Activated CD4-positive, alpha-beta T cell treated with anti-CD3 and anti-CD28 coated beads, Interleukin-2, amount 50 U/mL, for 1 hour (primary cell): ENCODE measurements at regions not wholly inside any gene's neighbourhood (a gene's known extent, or its start where the extent isn't known, plus 50 kb on each side); places are given as distances from the start of the nearest gene placed in this dataset.
"Not testable (repeated sequence)": the region's sequence is repeated elsewhere in the genome, so short reads cannot be mapped to it uniquely, and the experiment has no call there.

Source experiments
- DNase-seq: peaks from one replicate; pipeline ENCODE4 v3.0.0-alpha.2; 2020

DNA sequence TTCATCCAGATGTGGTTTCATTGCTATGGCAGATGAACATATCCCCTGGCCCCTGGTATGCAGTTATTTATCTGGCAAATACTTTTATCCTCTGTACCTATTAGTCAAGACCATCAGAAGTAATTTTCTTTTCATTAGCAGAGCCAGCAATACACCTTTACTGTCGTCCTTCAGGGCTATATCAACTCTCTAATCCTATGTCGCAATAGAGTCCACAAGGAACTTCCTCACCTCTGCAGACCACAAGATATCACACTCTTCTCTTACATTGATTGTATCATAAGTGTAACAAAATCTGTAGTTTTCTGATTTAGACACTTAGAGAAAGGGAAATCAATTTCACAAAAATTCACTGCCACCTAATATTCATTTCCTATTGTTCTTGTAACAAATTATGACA lies 252.9 kb upstream of the DCC start:
- DNase-seq = no peak

- no peak for DNase-seq
Observed at GRCh38 chr18:52090005-52090404, 250.0 kb upstream of the DCC start.

GRCh38 chr18:52093171-52093570 lies 246.8 kb upstream of the DCC start:
- DNase-seq = no peak

DNA sequence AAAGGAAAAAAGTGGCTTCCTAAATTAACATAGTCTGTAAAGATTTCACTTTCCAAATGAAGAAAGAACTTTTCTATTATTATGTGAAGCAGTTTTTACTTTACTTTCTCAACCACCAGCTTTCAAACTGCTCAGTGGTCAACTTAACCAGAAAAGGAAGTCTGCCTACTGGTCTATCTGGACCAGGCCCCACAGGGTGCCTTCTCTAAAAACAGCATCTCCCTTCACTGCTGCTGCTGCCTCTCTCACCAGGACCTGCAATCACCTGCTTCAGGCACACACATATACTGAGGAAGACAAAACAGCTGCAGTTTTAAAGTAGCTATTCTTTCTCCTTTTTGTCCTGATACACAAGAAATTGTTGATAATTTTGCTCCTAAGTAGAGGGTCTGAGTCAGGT lies 221.3 kb upstream of the DCC start:
- DNase-seq = no peak

- no peak for DNase-seq
Observed at GRCh38 chr18:52130624-52131301, 209.2 kb upstream of the DCC start.

- DNase-seq = no peak
Observed at GRCh38 chr18:52131845-52132244, 208.2 kb upstream of the DCC start.

DNA sequence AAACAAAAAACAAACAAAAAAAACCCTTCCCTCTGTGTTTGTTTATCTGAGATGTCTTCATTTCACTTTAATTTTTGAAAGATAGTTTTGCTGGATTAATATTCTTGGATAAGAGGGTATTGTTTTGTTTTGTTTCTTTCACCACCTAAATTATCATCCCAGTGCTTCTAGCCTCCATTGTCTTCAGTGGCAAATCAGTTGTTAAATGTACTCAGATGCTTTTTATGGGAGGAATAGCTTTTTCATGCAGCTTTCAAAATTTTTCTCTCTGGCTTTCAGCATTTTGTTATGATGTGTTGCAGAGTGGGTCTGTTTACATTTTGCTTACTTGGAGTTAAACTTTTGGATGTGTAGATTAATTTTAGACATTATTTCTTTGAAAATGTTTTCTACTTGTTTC lies 203.5 kb upstream of the DCC start:
- DNase-seq = no peak

GRCh38 chr18:52140986-52141385 lies 199.0 kb upstream of the DCC start:
- DNase-seq = no peak

DNA sequence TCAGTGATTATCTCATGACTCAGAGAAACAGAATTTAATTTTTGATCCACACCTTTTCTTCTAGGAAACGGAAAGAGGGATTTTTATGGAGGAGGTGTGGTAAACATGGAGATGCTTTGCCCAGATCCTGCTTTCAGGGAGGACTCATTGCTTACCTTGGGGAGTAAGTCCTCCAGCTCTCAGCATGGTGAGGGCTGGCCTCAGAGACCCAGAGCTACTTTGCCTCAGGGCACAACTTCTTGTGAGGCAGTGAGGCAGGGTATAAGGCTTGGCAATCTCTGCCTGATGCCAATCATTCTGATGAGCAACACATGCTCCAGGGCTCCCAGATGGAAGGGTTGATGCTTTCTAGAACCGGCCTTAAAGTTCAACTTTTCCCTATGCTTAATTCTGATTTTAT lies 189.9 kb upstream of the DCC start:
- no peak for DNase-seq

GRCh38 chr18:52152036-52152435 lies 188.0 kb upstream of the DCC start:
- no peak for DNase-seq

DNA sequence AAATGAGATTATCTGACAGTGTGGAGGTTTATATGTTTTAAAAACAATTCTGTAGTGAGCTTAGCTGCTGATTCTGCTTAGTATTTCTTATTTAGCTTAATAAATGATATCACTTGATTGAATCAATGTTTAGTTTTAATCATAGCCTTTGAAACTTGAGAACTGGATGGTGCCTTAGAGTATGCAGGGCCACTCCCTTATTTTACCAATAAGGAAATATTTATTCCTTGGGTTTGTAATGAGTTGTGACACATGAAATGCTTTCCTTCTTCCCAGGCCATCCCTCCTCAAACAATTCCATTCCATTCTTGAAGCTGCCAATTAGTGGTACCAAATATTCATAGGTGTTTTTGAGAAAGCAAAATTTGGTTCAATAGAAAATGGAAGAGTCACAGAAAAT lies 183.8 kb upstream of the DCC start:
- DNase-seq = no peak

DNA sequence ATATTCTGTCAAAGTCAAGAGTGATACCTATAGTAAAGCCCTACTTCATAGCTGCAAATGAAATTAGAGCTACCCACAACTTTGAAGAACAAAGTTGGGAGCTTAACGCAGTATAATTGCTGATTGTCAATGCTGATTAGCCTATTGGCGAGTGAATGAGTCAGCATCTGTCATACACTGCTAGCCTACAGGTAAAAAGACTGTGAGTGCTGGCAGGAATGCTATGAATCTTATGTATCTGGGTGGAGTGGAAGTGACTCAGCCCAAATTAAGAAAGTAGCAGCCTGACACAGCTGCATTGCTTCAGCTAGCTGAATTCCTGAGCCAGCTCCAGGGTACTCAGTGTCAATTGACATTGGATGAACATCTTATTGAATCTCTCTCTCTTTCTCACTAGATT lies 179.4 kb upstream of the DCC start:
- DNase-seq = no peak

DNA sequence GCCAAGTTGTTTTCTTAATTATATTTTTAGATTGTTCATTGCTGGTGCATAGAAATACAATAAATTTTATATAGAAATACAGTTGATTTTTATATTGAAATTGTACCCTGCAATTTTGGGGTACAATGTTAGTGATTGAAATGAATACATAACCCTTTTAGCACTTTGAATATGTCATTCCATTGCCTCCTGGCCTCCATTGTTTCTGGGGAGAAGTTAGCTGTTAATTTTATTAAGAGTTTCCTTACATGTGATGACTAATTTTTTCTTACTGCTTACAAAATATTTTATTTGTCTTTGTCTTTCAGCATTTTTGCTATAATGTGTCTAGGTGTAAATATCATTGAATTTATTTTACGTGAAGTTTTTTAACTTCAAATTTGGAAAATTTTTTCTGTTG lies 176.5 kb upstream of the DCC start:
- DNase-seq = no peak

- DNase-seq = not testable (repeated sequence)
Observed at GRCh38 chr18:52168131-52168530, 171.9 kb upstream of the DCC start.

- DNase-seq = no peak
Observed at GRCh38 chr18:52174220-52174619, 165.8 kb upstream of the DCC start.

GRCh38 chr18:52175406-52175805 lies 164.6 kb upstream of the DCC start:
- DNase-seq = no peak

- no peak for DNase-seq
Observed at GRCh38 chr18:52183107-52183506, 156.9 kb upstream of the DCC start.

GRCh38 chr18:52190195-52190594 lies 149.8 kb upstream of the DCC start:
- no peak for DNase-seq

- no peak for DNase-seq
Observed at GRCh38 chr18:52190631-52191030, 149.4 kb upstream of the DCC start.

GRCh38 chr18:52200406-52200805 lies 139.6 kb upstream of the DCC start:
- DNase-seq = no peak

- DNase-seq = no peak
Observed at GRCh38 chr18:52200921-52201663, 138.9 kb upstream of the DCC start.

DNA sequence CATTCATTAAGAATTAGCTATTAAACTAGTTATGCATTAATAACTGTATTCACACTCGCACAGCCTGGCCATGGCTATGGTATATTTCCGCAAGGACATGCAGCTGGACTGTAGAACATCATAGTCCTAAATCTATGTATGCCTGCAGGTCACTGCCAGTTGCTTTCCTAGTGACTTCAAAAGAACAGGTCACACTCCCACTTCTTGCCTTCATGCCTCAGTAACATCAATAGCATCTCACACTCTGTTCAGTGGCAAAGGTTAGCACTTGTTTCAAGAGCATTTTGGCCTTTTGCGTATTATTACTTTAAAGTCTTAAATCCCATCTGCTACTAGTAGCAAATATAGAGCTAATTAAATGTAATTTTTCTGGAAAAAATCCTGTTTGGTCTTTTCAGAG lies 131.4 kb upstream of the DCC start:
- no peak for DNase-seq

DNA sequence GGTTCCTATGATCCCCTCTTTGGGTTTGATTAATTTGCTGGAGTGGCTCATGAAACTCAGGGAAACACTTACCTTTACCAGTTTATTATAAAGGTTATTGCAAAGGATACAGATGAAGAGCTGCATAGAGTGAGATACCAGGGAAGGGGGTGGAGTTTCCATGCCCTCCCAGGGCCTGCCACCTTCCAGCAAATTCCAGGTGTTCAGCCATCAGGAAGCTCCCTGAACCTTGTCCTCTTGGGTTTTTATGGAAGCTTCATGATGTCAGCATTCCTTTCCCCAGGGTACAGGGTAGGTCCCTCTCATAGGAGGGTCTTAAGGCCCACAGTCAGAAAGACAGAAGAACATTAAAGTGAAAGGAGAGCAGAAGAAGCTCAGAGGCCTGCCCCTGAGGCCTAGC lies 123.9 kb upstream of the DCC start:
- DNase-seq = no peak

- DNase-seq = no peak
Observed at GRCh38 chr18:52216666-52217065, 123.3 kb upstream of the DCC start.

- DNase-seq = no peak
Observed at GRCh38 chr18:52219102-52219501, 120.9 kb upstream of the DCC start.
